H9 (cell line): ENCODE measurements at regions not wholly inside any gene's neighbourhood (a gene's known extent, or its start where the extent isn't known, plus 50 kb on each side); places are given as distances from the start of the nearest gene placed in this dataset.

Experiments
- DNase-seq: peaks from one replicate; pipeline ENCODE4 v3.0.0-alpha.2; 2017
- H2AFZ ChIP-seq: one replicate; pipeline ENCODE4 v1.6.1; 2013; ENCODE audit warnings: mild to moderate bottlenecking, low read length, control low read depth, moderate library complexity
- H2AK5ac ChIP-seq: 2 replicates; pipeline ENCODE4 v1.6.1; 2013; ENCODE audit warnings: low read length, control low read depth, mixed read lengths; ENCODE audit not compliant: insufficient read length
- H2BK120ac ChIP-seq: one replicate; pipeline ENCODE4 v1.6.1; 2013; ENCODE audit warnings: low read depth, mild to moderate bottlenecking, low read length, control low read depth, inconsistent platforms; ENCODE audit not compliant: poor library complexity, severe bottlenecking
- H2BK12ac ChIP-seq: 2 replicates; pipeline ENCODE4 v1.6.1; 2013; ENCODE audit warnings: low read length, control low read depth, mixed read lengths, low read depth; ENCODE audit not compliant: insufficient read length
- H2BK15ac ChIP-seq: 2 replicates; pipeline ENCODE4 v1.6.1; 2013; ENCODE audit warnings: low read depth, low read length, control low read depth
- H2BK20ac ChIP-seq: one replicate; pipeline ENCODE4 v1.6.1; 2013; ENCODE audit warnings: low read depth, mild to moderate bottlenecking, low read length, control low read depth, inconsistent platforms; ENCODE audit not compliant: poor library complexity, severe bottlenecking
- H2BK5ac ChIP-seq: 2 replicates; pipeline ENCODE4 v1.6.1; 2013; ENCODE audit warnings: low read length, control low read depth, mixed read lengths; ENCODE audit not compliant: insufficient read length
- H3K14ac ChIP-seq: 2 replicates; pipeline ENCODE4 v1.6.1; 2013; ENCODE audit warnings: low read length, control low read depth; ENCODE audit not compliant: insufficient read depth
- H3K18ac ChIP-seq: 2 replicates; pipeline ENCODE4 v1.6.1; 2013; ENCODE audit warnings: low read depth, mild to moderate bottlenecking, mixed read lengths, low read length, control low read depth; ENCODE audit not compliant: insufficient read length
- H3K23ac ChIP-seq: 2 replicates; pipeline ENCODE4 v1.6.1; 2013; ENCODE audit warnings: low read length, control low read depth, mixed read lengths, low read depth; ENCODE audit not compliant: insufficient read length
- H3K23me2 ChIP-seq: 2 replicates; pipeline ENCODE4 v1.6.1; 2013; ENCODE audit warnings: low read depth, mild to moderate bottlenecking, mixed read lengths, low read length, control low read depth; ENCODE audit not compliant: insufficient read length, poor library complexity, severe bottlenecking
- H3K27ac ChIP-seq: 2 replicates; pipeline ENCODE4 v1.5.1; 2013; ENCODE audit warnings: low read length, control low read depth, mixed read lengths, low read depth; ENCODE audit not compliant: insufficient read length
- H3K27me3 ChIP-seq: 2 replicates; pipeline ENCODE4 v1.6.1; 2013; ENCODE audit warnings: low read length, control low read depth, inconsistent platforms; ENCODE audit not compliant: insufficient read depth
- H3K4ac ChIP-seq: 2 replicates; pipeline ENCODE4 v1.6.1; 2013; ENCODE audit warnings: low read depth, mild to moderate bottlenecking, control low read depth, inconsistent platforms, low read length, moderate library complexity
- H3K4me1 ChIP-seq: 2 replicates; pipeline ENCODE4 v1.6.1; 2013; ENCODE audit warnings: low read length, control low read depth, inconsistent platforms; ENCODE audit not compliant: insufficient read depth
- H3K4me2 ChIP-seq: 2 replicates; pipeline ENCODE4 v1.6.1; 2013; ENCODE audit warnings: low read length, control low read depth, mixed read lengths; ENCODE audit not compliant: insufficient read length, insufficient read depth
- H3K56ac ChIP-seq: 2 replicates; pipeline ENCODE4 v1.6.1; 2013; ENCODE audit warnings: low read depth, mild to moderate bottlenecking, mixed read lengths, low read length, control low read depth; ENCODE audit not compliant: insufficient read length
- H3K79me1 ChIP-seq: 2 replicates; pipeline ENCODE4 v1.6.1; 2013; ENCODE audit warnings: low read depth, mild to moderate bottlenecking, moderate library complexity, low read length, control low read depth, inconsistent platforms; ENCODE audit not compliant: insufficient read depth, poor library complexity, severe bottlenecking
- H3K79me2 ChIP-seq: 2 replicates; pipeline ENCODE4 v1.6.1; 2013; ENCODE audit warnings: low read length, control low read depth, inconsistent platforms; ENCODE audit not compliant: insufficient read depth
- H3K9ac ChIP-seq: 2 replicates; pipeline ENCODE4 v1.6.1; 2013; ENCODE audit warnings: low read length, control low read depth, mixed read lengths; ENCODE audit not compliant: insufficient read length; ENCODE audit errors: extremely low read depth
- H3K9me3 ChIP-seq: one replicate; pipeline ENCODE4 v1.6.1; 2013; ENCODE audit warnings: low read depth, low read length, inconsistent platforms; ENCODE audit not compliant: control insufficient read depth
- H3T11ph ChIP-seq: one replicate; pipeline ENCODE4 v1.6.1; 2013; ENCODE audit warnings: mild to moderate bottlenecking, low read length, control low read depth, inconsistent platforms
- H4K20me1 ChIP-seq: one replicate; pipeline ENCODE4 v1.6.1; 2013; ENCODE audit not compliant: control insufficient read depth, insufficient read length, insufficient read depth
- H4K5ac ChIP-seq: 2 replicates; pipeline ENCODE4 v1.6.1; 2013; ENCODE audit warnings: low read depth, mild to moderate bottlenecking, mixed read lengths, low read length, control low read depth; ENCODE audit not compliant: insufficient read length
- H4K8ac ChIP-seq: replicated peaks from 2 replicates; pipeline ENCODE4 v1.6.1; 2013; ENCODE audit warnings: low read length, control low read depth, mixed read lengths, low read depth; ENCODE audit not compliant: insufficient read length
- H4K91ac ChIP-seq: 2 replicates; pipeline ENCODE4 v1.6.1; 2013; ENCODE audit warnings: low read depth, mild to moderate bottlenecking, moderate library complexity, mixed read lengths, low read length, control low read depth; ENCODE audit not compliant: insufficient read length
- H3K27ac Mint-ChIP-seq, 3 experiments: 2 replicates in 2 of 3; 3 replicates in 1 of 3; pipeline ENCODE4 v1.8.0; 2020 to 2021; ENCODE audit warnings: mixed read lengths in 3 of 3, mild to moderate bottlenecking in 1 of 3, moderate library complexity in 1 of 3
- H3K27me3 Mint-ChIP-seq: 2 replicates; pipeline ENCODE4 v1.8.0; 2021; ENCODE audit warnings: low read depth, mild to moderate bottlenecking, moderate library complexity, mixed read lengths
- H3K36me3 Mint-ChIP-seq, 3 experiments: 2 replicates in 2 of 3; 3 replicates in 1 of 3; pipeline ENCODE4 v1.8.0; 2020 to 2021; ENCODE audit warnings: low read depth in 3 of 3, mixed read lengths in 3 of 3; ENCODE audit not compliant: insufficient read depth in 1 of 3
- H3K4me1 Mint-ChIP-seq, 2 experiments: 2 replicates each; pipeline ENCODE4 v1.8.0; 2020; ENCODE audit warnings: mixed read lengths in 2 of 2
- H3K4me3 Mint-ChIP-seq, 2 experiments: 2 replicates in 1 of 2; 3 replicates in 1 of 2; pipeline ENCODE4 v1.8.0; 2020 to 2021; ENCODE audit warnings: mild to moderate bottlenecking in 2 of 2, mixed read lengths in 2 of 2, moderate library complexity in 1 of 2
- H3K9me3 Mint-ChIP-seq, 2 experiments: 2 replicates in 1 of 2; 3 replicates in 1 of 2; pipeline ENCODE4 v1.8.0; 2020; ENCODE audit warnings: mild to moderate bottlenecking in 2 of 2, mixed read lengths in 2 of 2, moderate library complexity in 1 of 2
- CTCF ChIP-seq: fragments of 200-600 bp; sonication (generic); conservative IDR thresholded peaks from 3 replicates; pipeline ENCODE4 v1.8.0; 2021; ENCODE audit warnings: antibody characterized with exemption, mild to moderate bottlenecking
- WGBS: extraction: QIAGEN DNeasy Blood & Tissue Kit; methylation state at CpG from one replicate; pipeline ENCODE4 v1.1.7; 2013; ENCODE audit warnings: missing lambda C conversion rate, low lambda C conversion rate, mixed read lengths; ENCODE audit not compliant: insufficient read length; ENCODE audit errors: extremely low coverage; 5-methylcytosine and 5-hydroxymethylcytosine counted together

GRCh38 chr7:54060643-54061042 is 481.5 kb upstream of the VSTM2A start:
- H3K9me3 ChIP-seq = no peaks in the 10 kb centered on the region
- no peak overlapping the region for H3K4me2 ChIP-seq
- peak overlapping the region in 1 of 3 experiments; percentile 50; a peak in 1 of 7 replicates for H3K27ac Mint-ChIP-seq
- no peak overlapping the region for H3K9ac ChIP-seq
- no peaks in the 10 kb centered on the region for H3K23me2 ChIP-seq
- no CpG with 5 or more reads among the region's 4 CpGs for WGBS
- H3K27ac ChIP-seq = no peak overlapping the region
- no peak overlapping the region for H3T11ph ChIP-seq
- no peak overlapping the region for H2BK20ac ChIP-seq
- no peak overlapping the region for H3K56ac ChIP-seq
- no peak overlapping the region for H3K18ac ChIP-seq
- H2AFZ ChIP-seq = no peak overlapping the region
- H3K14ac ChIP-seq = no peak overlapping the region
- H4K91ac ChIP-seq = no peak overlapping the region
- H3K9me3 Mint-ChIP-seq = peaks cover 0 to 6% of the 10 kb centered on the region in 2 experiments; a peak in 2 of 5 replicates
- peaks cover 0 to 4% of the 10 kb centered on the region in 2 experiments; a peak in 1 of 4 replicates for H3K4me1 Mint-ChIP-seq
- no peak overlapping the region for H2BK15ac ChIP-seq
- no peak overlapping the region for H4K8ac ChIP-seq
- no peak overlapping the region for H2BK120ac ChIP-seq
- no peak overlapping the region for H2AK5ac ChIP-seq
- H3K4ac ChIP-seq = no peak overlapping the region
- no peak for TF ChIP-seq CTCF
- H3K79me1 ChIP-seq = no peaks in the 10 kb centered on the region
- no peaks in the 10 kb centered on the region for H4K20me1 ChIP-seq
- no peaks in the 10 kb centered on the region for H3K36me3 Mint-ChIP-seq
- no peak for DNase-seq
- no peaks in the 10 kb centered on the region for H3K79me2 ChIP-seq
- no peak overlapping the region for H3K23ac ChIP-seq
- H2BK12ac ChIP-seq = no peak overlapping the region
- no peak overlapping the region for H3K4me3 Mint-ChIP-seq
- H2BK5ac ChIP-seq = no peak overlapping the region
- no peak overlapping the region for H4K5ac ChIP-seq
- no peaks in the 10 kb centered on the region for H3K4me1 ChIP-seq
- H3K27me3 ChIP-seq = no peaks in the 10 kb centered on the region
- H3K27me3 Mint-ChIP-seq = no peaks in the 10 kb centered on the region
